IPS DF 19.7 (cell line): ENCODE measurements at regions not wholly inside any gene's neighbourhood (a gene's known extent, or its start where the extent isn't known, plus 50 kb on each side); places are given as distances from the start of the nearest gene placed in this dataset.
"Not testable (repeated sequence)": the region's sequence is repeated elsewhere in the genome, so short reads cannot be mapped to it uniquely, and the experiment has no call there.

ENCODE experiments used
- DNase-seq: peaks from one replicate; pipeline ENCODE4 v3.0.0-alpha.2; 2013; ENCODE audit warnings: low read depth, low spot score

DNA sequence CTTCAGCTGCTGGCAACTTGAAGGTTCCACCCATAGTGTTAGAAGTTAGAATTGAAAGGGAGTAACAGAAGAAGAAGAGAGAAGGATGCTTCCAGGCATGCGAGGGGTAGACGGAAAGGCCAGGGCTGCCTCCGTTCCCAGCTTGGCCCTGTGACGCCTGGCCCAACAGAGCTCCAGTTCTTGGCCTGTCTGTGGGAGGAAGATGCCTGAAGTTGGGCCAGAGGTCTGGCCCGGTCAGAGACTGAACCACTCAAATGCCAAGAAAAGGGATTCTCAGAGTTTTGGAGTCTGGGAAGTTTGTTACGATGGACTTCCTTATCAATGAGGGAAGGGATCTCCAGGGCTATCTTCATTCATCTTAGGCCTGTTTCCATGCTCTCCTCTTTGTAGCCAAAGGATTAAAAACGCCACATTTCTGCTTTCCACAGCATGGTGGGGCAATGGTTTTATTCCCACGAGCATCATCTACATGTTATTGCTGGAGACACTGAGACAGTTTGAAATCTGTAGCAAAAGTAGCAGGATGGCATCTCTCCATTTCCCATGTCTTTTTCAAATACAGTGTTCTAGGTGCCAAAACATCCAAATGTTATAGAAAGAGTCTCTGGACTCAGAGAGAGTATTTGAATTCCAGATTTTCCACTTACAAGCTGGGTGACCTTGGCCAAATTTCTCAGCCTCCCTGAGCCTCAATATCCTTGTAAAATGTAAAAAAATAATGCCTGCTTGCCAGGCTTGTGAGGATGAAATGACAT lies 65.4 kb upstream of the ANKRD55 start:
- DNase-seq: no peak

DNA sequence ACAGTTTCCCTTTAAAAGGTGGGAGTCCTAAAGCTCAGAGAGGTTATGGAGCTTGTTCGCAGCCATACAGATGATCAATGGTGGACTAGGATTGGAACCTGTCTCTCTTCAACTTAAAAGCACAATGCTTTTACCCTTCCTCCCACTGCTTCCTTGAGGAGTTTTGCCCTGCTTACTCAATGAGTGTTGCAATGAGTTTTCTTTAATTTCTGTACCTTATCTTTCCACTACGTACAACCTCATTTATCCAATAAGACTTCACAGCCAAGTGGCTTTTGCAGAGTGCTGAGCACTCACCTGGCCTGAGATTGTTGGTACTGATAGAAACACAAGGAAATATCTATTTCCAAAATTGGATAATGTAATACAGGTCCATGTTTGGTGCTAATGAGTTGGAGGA lies 64.7 kb upstream of the ANKRD55 start:
- no peak for DNase-seq

DNA sequence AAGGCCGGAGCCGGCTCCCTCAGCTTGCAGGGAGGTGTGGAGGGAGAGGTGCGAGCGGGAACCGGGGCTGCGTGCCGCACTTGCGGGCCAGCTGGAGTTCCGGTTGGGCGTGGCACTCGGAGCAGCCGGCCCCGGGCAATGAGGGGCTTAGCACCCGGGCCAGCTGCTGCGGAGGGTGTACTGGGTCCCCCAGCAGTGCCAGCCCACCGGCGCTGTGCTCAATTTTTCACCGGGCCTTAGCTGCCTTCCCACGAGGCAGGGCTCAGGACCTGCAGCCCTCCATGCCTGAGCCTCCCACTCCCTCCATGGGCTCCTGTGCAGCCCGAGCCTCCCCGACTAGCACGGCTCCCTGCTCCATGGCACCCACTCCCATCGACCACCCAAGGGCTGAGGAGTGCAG lies 62.2 kb upstream of the ANKRD55 start:
- not testable (repeated sequence) for DNase-seq

DNA sequence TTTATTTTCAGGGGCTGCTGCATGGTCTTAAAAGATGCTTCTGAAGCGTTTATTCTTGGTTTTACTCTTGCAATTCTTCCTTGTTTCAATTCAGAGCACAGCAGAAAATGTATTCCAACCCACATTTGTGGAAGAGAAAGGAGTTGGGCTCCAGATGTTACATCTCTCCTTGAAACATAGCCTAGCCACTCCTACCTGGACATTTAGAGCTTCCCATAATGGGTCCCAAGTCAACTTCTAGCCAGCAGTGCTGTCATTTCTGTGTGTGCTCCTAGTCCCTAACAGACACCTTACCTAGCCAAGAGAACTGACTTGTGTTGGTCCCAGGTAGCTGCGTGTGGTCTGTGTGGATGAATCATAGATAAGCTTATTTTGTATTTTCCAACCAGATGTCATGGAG lies 61.2 kb upstream of the ANKRD55 start:
- no peak for DNase-seq

DNA sequence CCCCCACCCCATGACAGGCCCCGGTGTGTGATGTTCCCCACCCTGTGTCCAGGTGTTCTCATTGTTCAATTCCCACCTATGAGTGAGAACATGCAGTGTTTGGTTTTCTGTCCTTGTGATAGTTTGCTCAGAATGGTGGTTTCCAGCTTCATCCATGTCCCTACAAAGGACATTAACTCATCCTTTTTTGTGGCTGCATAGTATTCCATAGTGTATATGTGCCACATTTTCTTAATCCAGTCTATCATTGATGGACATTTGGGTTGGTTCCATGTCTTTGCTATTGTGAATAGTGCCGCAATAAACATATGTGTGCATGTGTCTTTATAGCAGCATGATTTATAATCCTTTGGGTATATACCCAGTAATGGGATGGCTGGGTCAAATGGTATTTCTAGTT lies 59.7 kb upstream of the ANKRD55 start:
- DNase-seq: not testable (repeated sequence)

DNA sequence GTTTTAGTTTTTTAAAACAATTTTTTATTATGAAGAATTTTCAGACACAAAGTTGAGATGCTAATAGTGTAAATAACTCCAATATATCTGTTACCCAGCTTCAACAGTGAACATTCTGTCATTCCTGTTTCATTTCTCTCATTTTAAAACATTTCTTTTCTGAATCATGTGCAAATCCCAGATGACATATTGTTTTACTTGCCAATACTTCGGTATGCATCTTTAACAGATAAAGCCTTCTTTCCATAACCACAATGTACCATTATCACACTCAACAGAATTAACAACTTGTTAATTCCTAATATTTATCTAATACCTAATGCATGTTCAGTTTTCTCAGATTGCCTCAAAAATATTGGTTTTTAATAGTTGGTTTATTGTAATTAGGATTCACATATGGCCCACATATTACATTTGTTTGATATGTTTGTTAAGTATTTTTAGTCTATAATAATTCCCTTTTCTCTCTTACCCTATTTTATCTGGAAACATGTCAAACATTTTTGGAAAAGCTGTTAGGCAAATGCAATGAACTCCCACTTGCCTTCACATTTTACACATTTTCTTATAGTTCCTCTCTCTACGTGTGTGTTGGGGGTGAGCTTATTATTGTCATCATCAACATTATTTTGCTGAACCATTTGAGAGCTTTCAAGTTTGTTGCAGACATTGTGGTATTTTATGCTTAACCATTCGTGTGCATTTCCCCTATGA lies 58.7 kb upstream of the ANKRD55 start:
- DNase-seq: no peak

GRCh38 chr5:56291079-56291643 lies 58.0 kb upstream of the ANKRD55 start:
- no peak for DNase-seq

DNA sequence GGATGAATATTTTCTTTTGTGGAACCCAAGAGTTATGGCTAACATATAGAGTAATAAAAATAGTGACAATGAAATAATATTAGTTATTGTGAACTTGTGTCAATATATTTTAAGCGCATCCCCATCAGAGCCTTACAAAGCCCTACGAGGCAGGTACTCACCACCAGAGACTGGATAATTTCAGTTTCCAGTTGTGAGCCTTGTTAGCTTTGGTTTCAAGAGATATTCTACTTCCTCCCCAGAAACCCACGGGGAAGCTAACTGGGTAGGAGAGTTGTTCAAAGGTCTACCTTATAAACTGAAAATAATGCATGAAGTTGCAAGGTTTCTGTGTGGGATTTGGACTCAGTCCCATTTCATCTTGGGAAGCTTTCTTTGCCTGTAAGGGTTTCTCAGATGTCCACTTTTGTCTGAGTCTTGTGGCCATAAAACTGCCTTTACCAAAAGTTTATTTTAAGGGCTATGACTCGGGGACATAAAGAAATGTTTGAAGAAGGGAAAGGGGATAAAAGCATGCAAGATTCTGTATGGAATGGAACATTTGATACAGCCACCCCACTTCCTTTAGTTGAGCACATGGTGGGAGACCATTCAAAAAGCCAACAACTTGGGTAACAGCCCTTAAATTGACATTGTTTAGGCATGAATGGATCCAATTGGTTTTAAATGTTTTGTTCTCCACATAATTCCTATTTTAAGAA lies 57.4 kb upstream of the ANKRD55 start:
- no peak for DNase-seq

DNA sequence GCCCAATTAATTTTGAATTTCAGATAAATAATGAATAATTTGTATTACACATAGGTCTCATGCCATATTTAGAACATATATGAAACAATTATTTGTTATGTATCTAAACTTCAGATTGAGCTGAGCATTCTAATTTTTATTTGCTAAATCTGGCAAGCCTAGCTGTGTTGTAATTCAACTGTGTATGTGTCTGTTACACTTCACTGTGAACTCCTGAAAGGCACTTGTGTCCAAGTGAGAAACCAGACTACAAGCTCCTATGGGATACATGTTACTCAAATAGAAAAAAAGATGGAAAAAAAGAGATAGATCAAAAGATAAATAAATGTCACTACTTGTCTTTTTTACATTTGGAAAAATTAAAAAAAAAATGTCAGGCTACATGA lies 56.5 kb upstream of the ANKRD55 start:
- no peak for DNase-seq

GRCh38 chr5:56288873-56289601 lies 55.9 kb upstream of the ANKRD55 start:
- no peak for DNase-seq

DNA sequence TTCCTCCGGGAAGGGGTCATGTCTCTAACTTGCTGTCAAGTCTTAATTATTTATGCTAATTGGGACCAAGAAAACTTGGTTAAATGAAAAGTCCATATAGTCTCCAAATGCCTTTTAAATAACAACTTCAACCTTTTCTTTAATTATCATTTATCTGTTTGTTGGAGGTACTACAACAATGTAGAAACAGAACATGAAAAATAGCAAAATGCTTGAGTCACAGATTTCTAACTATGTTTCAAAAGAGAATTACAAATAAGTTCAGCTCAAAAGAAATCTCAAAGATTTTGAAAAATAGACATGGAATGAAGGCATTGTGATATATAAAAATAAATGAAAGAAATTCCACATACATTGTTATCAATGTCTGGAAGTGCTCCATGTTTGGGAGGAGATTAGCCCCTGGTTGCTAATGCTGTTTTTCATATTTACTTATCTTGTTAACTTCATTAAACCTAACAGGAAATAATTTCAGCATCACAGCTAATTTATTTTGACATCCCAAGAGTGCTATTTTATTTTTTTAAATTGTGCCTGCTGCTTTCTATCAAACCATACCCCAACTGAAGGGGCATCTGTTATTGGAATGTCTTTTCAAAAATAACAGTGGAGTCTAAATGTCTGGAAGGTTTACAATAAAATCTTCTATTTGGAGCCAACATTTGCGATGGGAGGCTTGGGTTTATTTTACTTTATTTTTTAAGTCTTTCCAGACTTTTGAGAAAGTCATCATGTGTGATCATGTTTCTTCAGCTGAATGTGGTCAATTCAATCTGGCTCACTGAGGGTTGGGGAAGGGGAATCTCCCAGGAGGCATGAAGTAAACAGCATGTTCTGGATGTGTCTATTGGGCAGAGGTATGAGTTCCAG lies 53.1 kb upstream of the ANKRD55 start:
- no peak for DNase-seq

GRCh38 chr5:56282951-56283350 lies 49.8 kb upstream of the ANKRD55 start:
- no peak for DNase-seq
